ENCODE measurements at regions not wholly inside any gene's neighbourhood (a gene's known extent, or its start where the extent isn't known, plus 50 kb on each side); places are given as distances from the start of the nearest gene placed in this dataset.

DNA sequence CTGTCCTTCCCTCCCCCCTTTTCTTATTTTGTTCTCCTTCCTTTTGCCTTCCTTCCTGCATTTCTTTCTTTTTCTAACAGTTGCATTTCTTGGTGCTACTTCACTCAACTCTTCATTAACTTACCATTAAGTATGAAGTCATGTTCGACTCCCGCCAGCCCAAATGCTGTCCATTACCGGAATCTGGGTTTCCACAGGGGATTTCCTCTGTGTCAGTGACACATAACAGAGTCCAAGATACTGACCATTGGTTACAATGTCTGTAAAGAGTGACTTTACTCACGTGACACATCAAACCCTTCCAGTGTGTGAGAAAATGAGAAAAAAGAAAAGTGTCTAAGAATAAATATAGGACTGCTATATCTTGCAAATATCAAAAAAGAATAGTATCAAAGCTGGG lies 500.0 kb upstream of the FRG1 start:
- no peaks in the 10 kb centered on the region for H3K4me1 ChIP-seq (ENCODE audit: insufficient read depth, low read length)
- no peak for TF ChIP-seq CTCF (IDR thresholded peaks at IDR 0.05)
- Mint-ChIP-seq H3K9me3 (peaks cover 2% of the 10 kb centered on the region), H3K4me1 (ENCODE audit: low read depth) (no peaks in the 10 kb centered on the region), H3K4me3 (no peak overlapping the region), H3K27me3 (no peaks in the 10 kb centered on the region), H3K36me3 (ENCODE audit: low read depth) (no peaks in the 10 kb centered on the region), H3K27ac (no peak overlapping the region)
- H3K36me3 ChIP-seq (ENCODE audit: insufficient read depth, low read length): no peaks in the 10 kb centered on the region
- DNase-seq (no peak), ATAC-seq (ENCODE audit: poor library complexity) (no peak)
- H3K4me3 ChIP-seq (ENCODE audit: low read length): no peak overlapping the region
- H3K27me3 ChIP-seq (ENCODE audit: control insufficient read depth in 1 of 2, insufficient read depth in 2 of 2, low read length in 2 of 2): no peaks in the 10 kb centered on the region
- CTCF ChIA-PET: no interaction called here
- H3K27ac ChIP-seq (ENCODE audit: low read depth in 1 of 2, low read length in 2 of 2): no peak overlapping the region
- intact Hi-C loops (cut with DNase I, micrococcal nuclease): no loop called here
- POLR2A ChIA-PET: no interaction called here
- H3K9me3 ChIP-seq (ENCODE audit: control insufficient read depth in 1 of 2, insufficient read depth in 1 of 2, low read length in 2 of 2): no peaks in the 10 kb centered on the region

GRCh38 chr4:189443341-189443740 lies 497.3 kb upstream of the FRG1 start:
- DNase-seq (no peak), ATAC-seq (ENCODE audit: poor library complexity) (no peak)
- TF ChIP-seq CTCF (IDR thresholded peaks at IDR 0.05): no peak
- Mint-ChIP-seq H3K36me3 (ENCODE audit: low read depth) (no peaks in the 10 kb centered on the region), H3K27me3 (no peaks in the 10 kb centered on the region), H3K4me3 (no peak overlapping the region), H3K9me3 (no peaks in the 10 kb centered on the region), H3K4me1 (ENCODE audit: low read depth) (no peaks in the 10 kb centered on the region), H3K27ac (no peak overlapping the region)
- no peak overlapping the region for H3K27ac ChIP-seq (ENCODE audit: low read depth in 1 of 2, low read length in 2 of 2)
- H3K36me3 ChIP-seq (ENCODE audit: insufficient read depth, low read length): no peaks in the 10 kb centered on the region
- no peaks in the 10 kb centered on the region for H3K9me3 ChIP-seq (ENCODE audit: control insufficient read depth in 1 of 2, insufficient read depth in 1 of 2, low read length in 2 of 2)
- H3K4me3 ChIP-seq (ENCODE audit: low read length): no peak overlapping the region
- no peaks in the 10 kb centered on the region for H3K27me3 ChIP-seq (ENCODE audit: control insufficient read depth in 1 of 2, insufficient read depth in 2 of 2, low read length in 2 of 2)
- H3K4me1 ChIP-seq (ENCODE audit: insufficient read depth, low read length): no peaks in the 10 kb centered on the region
- ChIA-PET CTCF (no interaction called here), POLR2A (no interaction called here)
- intact Hi-C loops (cut with DNase I, micrococcal nuclease): no loop called here

DNA sequence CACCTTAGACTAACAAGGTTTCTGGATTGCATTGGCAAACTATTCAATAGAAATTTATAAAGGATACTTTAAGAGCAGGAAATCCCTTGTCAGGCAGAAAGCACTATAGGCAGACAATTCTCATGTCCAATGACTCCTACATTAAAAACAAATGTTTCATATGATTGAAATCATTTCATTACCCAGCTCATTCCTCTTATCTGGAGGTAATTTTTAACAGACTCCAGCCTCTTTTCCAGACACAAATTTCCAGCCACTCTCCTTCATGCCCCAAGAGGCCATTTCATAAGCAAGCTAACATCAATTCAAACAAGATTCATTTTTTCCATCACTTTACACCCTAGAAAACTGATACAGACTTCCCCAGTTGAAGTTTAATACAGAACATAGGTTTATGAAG lies 495.1 kb upstream of the FRG1 start:
- Histone ChIP-seq H3K27ac (ENCODE audit: low read depth in 1 of 2, low read length in 2 of 2) (no peak overlapping the region), H3K27me3 (ENCODE audit: control insufficient read depth in 1 of 2, insufficient read depth in 2 of 2, low read length in 2 of 2) (no peaks in the 10 kb centered on the region), H3K36me3 (ENCODE audit: insufficient read depth, low read length) (no peaks in the 10 kb centered on the region), H3K9me3 (ENCODE audit: control insufficient read depth in 1 of 2, insufficient read depth in 1 of 2, low read length in 2 of 2) (no peaks in the 10 kb centered on the region), H3K4me3 (ENCODE audit: low read length) (no peak overlapping the region), H3K4me1 (ENCODE audit: insufficient read depth, low read length) (no peaks in the 10 kb centered on the region)
- no peak for DNase-seq
- no peak overlapping the region for H3K27ac Mint-ChIP-seq
- no peaks in the 10 kb centered on the region for H3K4me1 Mint-ChIP-seq (ENCODE audit: low read depth)
- ChIA-PET CTCF (interaction anchor here (1.0 kb wide), 1 partner anchor 19 kb away, joined by 3 read pairs; no protein-coding TSS in a partner anchor), POLR2A (no interaction called here)
- intact Hi-C loops (cut with DNase I, micrococcal nuclease): no loop called here
- ATAC-seq (ENCODE audit: poor library complexity): no peak
- no peaks in the 10 kb centered on the region for H3K36me3 Mint-ChIP-seq (ENCODE audit: low read depth)
- peaks cover 6% of the 10 kb centered on the region for H3K9me3 Mint-ChIP-seq
- no peak overlapping the region for H3K4me3 Mint-ChIP-seq
- no peak for TF ChIP-seq CTCF (IDR thresholded peaks at IDR 0.05)
- H3K27me3 Mint-ChIP-seq: no peaks in the 10 kb centered on the region

Measured in CD4-positive, alpha-beta T cell (primary cell).